A549 (cell line): ENCODE measurements at regions not wholly inside any gene's neighbourhood (a gene's known extent, or its start where the extent isn't known, plus 50 kb on each side); places are given as distances from the start of the nearest gene placed in this dataset.

Experiments
- ATAC-seq, 2 experiments: fragments of 200-7000 bp in 1 of 2; fragments of >200 bp in 1 of 2; cut with Nextera tagmentation in 1 of 2; cut with Tn5 transposase in 1 of 2; 3 replicates each; pipeline versions ENCODE4 v1.8.0 to v1.9.1; 2018 to 2020; ENCODE audit warnings: mild to moderate bottlenecking in 1 of 2, moderate library complexity in 1 of 2
- CTCF ChIA-PET: fragments of 300-600 bp; sonication (Branson Sonifier 250); formaldehyde crosslinking; extraction: SDS; loops from one replicate; lab custom pipeline; 2021; ENCODE audit warnings: antibody characterized with exemption, inconsistent platforms; lab: Yijun Ruan, JAX
- POLR2A ChIA-PET: fragments of 350-600 bp; formaldehyde crosslinking; extraction: SDS; loops from one replicate; lab custom pipeline; 2021; ENCODE audit warnings: antibody characterized with exemption, inconsistent platforms; lab: Yijun Ruan, JAX
- DNase-seq, 2 experiments: peaks; one replicate each; pipeline versions ENCODE4 v3.0.0 to v3.0.0-alpha.2; 2011 to 2016; ENCODE audit warnings: low read depth in 1 of 2, low spot score in 1 of 2
- FAIRE-seq: peaks from 2 replicates; lab custom pipeline; 2011; peaks lifted over from hg19 to GRCh38; lab: Jason Lieb, UNC
- H3K27ac ChIP-seq, 2 experiments: fragments of >200 bp; sonication (Bioruptor Twin); formaldehyde crosslinking; 3 replicates each; pipeline ENCODE4 v1.5.1; 2016 to 2017
- H3K4me1 ChIP-seq: fragments of >200 bp; sonication (Bioruptor Twin); formaldehyde crosslinking; 3 replicates; pipeline ENCODE4 v1.6.1; 2016
- H3K4me2 ChIP-seq: fragments of >200 bp; sonication (Bioruptor Twin); formaldehyde crosslinking; 3 replicates; pipeline ENCODE4 v1.6.1; 2016
- H3K4me3 ChIP-seq: fragments of >200 bp; sonication (Bioruptor Twin); formaldehyde crosslinking; 3 replicates; pipeline ENCODE4 v1.5.1; 2016
- H3K9me3 ChIP-seq: fragments of >200 bp; sonication (Bioruptor Twin); formaldehyde crosslinking; 3 replicates; pipeline ENCODE4 v1.6.1; 2016
- BCL3 ChIP-seq: fragments of >200 bp; sonication (Bioruptor Twin); formaldehyde crosslinking; IDR thresholded peaks from 3 replicates; pipeline ENCODE4 v1.6.1; 2016
- CHD4 ChIP-seq: fragments of 200-600 bp; sonication (generic); IDR thresholded peaks from 2 replicates; pipeline ENCODE4 v1.6.1; 2016; ENCODE audit warnings: antibody characterized with exemption, mild to moderate bottlenecking, borderline replicate concordance
- EHMT2 ChIP-seq: fragments of 200-600 bp; sonication (generic); IDR thresholded peaks from 2 replicates; pipeline ENCODE4 v1.6.1; 2016; ENCODE audit warnings: antibody characterized with exemption, low read depth, mild to moderate bottlenecking, moderate library complexity
- ELK1 ChIP-seq: fragments of 150-350 bp; IDR thresholded peaks from 2 replicates; pipeline ENCODE4 v1.6.1; 2014; ENCODE audit warnings: low read depth, mild to moderate bottlenecking, low read length
- EP300 ChIP-seq, 2 experiments: fragments of >200 bp; sonication (Bioruptor Twin); formaldehyde crosslinking; IDR thresholded peaks; 2 replicates in 1 of 2; 3 replicates in 1 of 2; pipeline ENCODE4 v1.6.1; 2016 to 2017
- ESRRA ChIP-seq: fragments of 150-350 bp; IDR thresholded peaks from 2 replicates; pipeline ENCODE4 v1.6.1; 2014; ENCODE audit warnings: mild to moderate bottlenecking, low read length, borderline replicate concordance
- FOSB ChIP-seq: fragments of 250-450 bp; sonication (Bioruptor Pico); IDR thresholded peaks from 2 replicates; pipeline ENCODE4 v1.5.0; 2020; ENCODE audit warnings: mild to moderate bottlenecking, moderate library complexity
- FOXS1 ChIP-seq: fragments of 250-450 bp; sonication (Bioruptor Pico); IDR thresholded peaks from 2 replicates; pipeline ENCODE4 v1.5.0; 2020; ENCODE audit warnings: mild to moderate bottlenecking, moderate library complexity
- GATA3 ChIP-seq: IDR thresholded peaks from 2 replicates; pipeline ENCODE4 v1.6.1; 2012; ENCODE audit warnings: borderline replicate concordance
- HMGXB4 ChIP-seq: fragments of 250-450 bp; sonication (Bioruptor Pico); IDR thresholded peaks from 2 replicates; pipeline ENCODE4 v1.5.0; 2021; ENCODE audit warnings: mild to moderate bottlenecking, moderate library complexity, borderline replicate concordance
- HOXB13 ChIP-seq: fragments of 250-450 bp; sonication (Bioruptor Pico); IDR thresholded peaks from 2 replicates; pipeline ENCODE4 v1.5.0; 2020; ENCODE audit warnings: low read depth, mild to moderate bottlenecking, moderate library complexity
- HOXB5 ChIP-seq: fragments of 250-450 bp; sonication (Bioruptor Pico); IDR thresholded peaks from 2 replicates; pipeline ENCODE4 v1.5.0; 2020; ENCODE audit warnings: mild to moderate bottlenecking, moderate library complexity
- KDM1A ChIP-seq: fragments of 200-600 bp; sonication (generic); IDR thresholded peaks from 2 replicates; pipeline ENCODE4 v1.6.1; 2016; ENCODE audit warnings: low read depth, mild to moderate bottlenecking
- MYC ChIP-seq: IDR thresholded peaks from 2 replicates; pipeline ENCODE4 v1.6.1; 2012; ENCODE audit warnings: mild to moderate bottlenecking, inconsistent platforms, low read length, improper control_type of control experiment, borderline replicate concordance
- NR3C1 ChIP-seq: fragments of >200 bp; sonication (Bioruptor Twin); formaldehyde crosslinking; IDR thresholded peaks from 3 replicates; pipeline ENCODE4 v1.6.1; 2017
- PBX3 ChIP-seq: IDR thresholded peaks from 2 replicates; pipeline ENCODE4 v1.6.1; 2012
- PHF8 ChIP-seq: fragments of 200-600 bp; sonication (generic); IDR thresholded peaks from 2 replicates; pipeline ENCODE4 v1.6.1; 2016; ENCODE audit warnings: low read depth, mild to moderate bottlenecking, antibody characterized with exemption, moderate library complexity, borderline replicate concordance
- RAD21 ChIP-seq, 2 experiments: fragments of >200 bp in 1 of 2; sonication (Bioruptor Twin) in 1 of 2; formaldehyde crosslinking in 1 of 2; IDR thresholded peaks in 1 of 2; conservative IDR thresholded peaks in 1 of 2; 2 replicates in 1 of 2; 3 replicates in 1 of 2; pipeline ENCODE4 v1.6.1; 2012 to 2018; ENCODE audit warnings: inconsistent platforms in 1 of 2
- RARB ChIP-seq: fragments of 250-450 bp; sonication (Bioruptor Pico); IDR thresholded peaks from 2 replicates; pipeline ENCODE4 v1.8.0; 2021; ENCODE audit warnings: mild to moderate bottlenecking, moderate library complexity
- RFX5 ChIP-seq: fragments of 450-650 bp; IDR thresholded peaks from 2 replicates; pipeline ENCODE4 v1.7.1; 2014; ENCODE audit warnings: antibody characterized with exemption, mild to moderate bottlenecking, moderate library complexity
- SMC3 ChIP-seq: fragments of >200 bp; sonication (Bioruptor Twin); formaldehyde crosslinking; IDR thresholded peaks from 3 replicates; pipeline ENCODE4 v1.6.1; 2018; ENCODE audit warnings: inconsistent platforms
- TFCP2L1 ChIP-seq: fragments of 250-450 bp; sonication (Bioruptor Pico); IDR thresholded peaks from 2 replicates; pipeline ENCODE4 v1.5.0; 2021; ENCODE audit warnings: mild to moderate bottlenecking
- ZFP36 ChIP-seq: fragments of 450-650 bp; IDR thresholded peaks from 2 replicates; pipeline ENCODE4 v1.6.1; 2014; ENCODE audit warnings: borderline replicate concordance; ENCODE audit not compliant: partially characterized antibody
- ZNF302 ChIP-seq: fragments of 250-450 bp; sonication (Bioruptor Pico); IDR thresholded peaks from 2 replicates; pipeline ENCODE4 v1.9.0; 2021; ENCODE audit warnings: inconsistent platforms, mild to moderate bottlenecking, moderate library complexity
- ZSCAN20 ChIP-seq: fragments of 250-450 bp; sonication (Bioruptor Pico); IDR thresholded peaks from 2 replicates; pipeline ENCODE4 v1.8.0; 2022; ENCODE audit warnings: mild to moderate bottlenecking, moderate library complexity
- WGBS: methylation state at CpG from one replicate; pipeline ENCODE4 v1.1.6; 2017; ENCODE audit errors: missing lambda C conversion rate; 5-methylcytosine and 5-hydroxymethylcytosine counted together

- ChIA-PET CTCF (no interaction called here), POLR2A (no interaction called here)
- Histone ChIP-seq H3K4me3 (no peak overlapping the region), H3K4me2 (no peak overlapping the region), H3K27ac (no peak overlapping the region), H3K4me1 (no peaks in the 10 kb centered on the region), H3K9me3 (no peaks in the 10 kb centered on the region)
- WGBS = 0% methylated on average over 1 of the region's 1 CpG
- ATAC-seq = no peak
- no peak for TF ChIP-seq ZSCAN20 (CRISPR knock-in tag)
- no peak for TF ChIP-seq PHF8
- TF ChIP-seq HOXB5 = no peak
- TF ChIP-seq KDM1A = no peak
- TF ChIP-seq TFCP2L1 = no peak
- TF ChIP-seq ZNF302 (CRISPR knock-in tag) = no peak
- TF ChIP-seq ESRRA = no peak
- FAIRE-seq = no peak
- no peak for DNase-seq
These were observed 634.5 kb downstream of the LTN1 start for GRCh38 chr21:28358170-28358569.

- TF ChIP-seq ZFP36 = no peak
- no peak for TF ChIP-seq MYC
- no peak for TF ChIP-seq HOXB5
- no peak for TF ChIP-seq SMC3
- no peak for TF ChIP-seq NR3C1
- TF ChIP-seq EHMT2 = no peak
- no peak for TF ChIP-seq FOSB (CRISPR knock-in tag)
- WGBS = 39% methylated on average over 3 of the region's 3 CpGs
These were observed 634.9 kb downstream of the LTN1 start for GRCh38 chr21:28357743-28358142.

GRCh38 chr21:28356422-28356821 lies 636.3 kb downstream of the LTN1 start:
- no peak for FAIRE-seq
- no peaks in the 10 kb centered on the region for H3K9me3 ChIP-seq
- POLR2A ChIA-PET = no interaction called here
- TF ChIP-seq PBX3 = no peak
- no peak for TF ChIP-seq FOXS1 (CRISPR knock-in tag)
- TF ChIP-seq CHD4 = no peak
- TF ChIP-seq BCL3 = no peak
- TF ChIP-seq ELK1 = no peak
- no peak for TF ChIP-seq RFX5
- TF ChIP-seq HMGXB4 = no peak
- TF ChIP-seq EP300 (IDR thresholded peaks at IDR 0.05) = no peak
- TF ChIP-seq HOXB13 = no peak
- TF ChIP-seq RAD21 (conservative IDR thresholded peaks at IDR 0.05 in 1 of 2, IDR thresholded peaks at IDR 0.05 in 1 of 2) = no peak
- no peak for TF ChIP-seq GATA3
- no peak for TF ChIP-seq RARB
- DNase-seq = no peak
- no peak for ATAC-seq
- H3K4me2 ChIP-seq = no peak overlapping the region
- H3K4me1 ChIP-seq = no peaks in the 10 kb centered on the region
- no peak overlapping the region for H3K27ac ChIP-seq
- WGBS = 10% methylated on average over 2 of the region's 2 CpGs
- no peak overlapping the region for H3K4me3 ChIP-seq
- CTCF ChIA-PET = no interaction called here

More at GRCh38 chr21:28357743-28358142, 634.9 kb downstream of the LTN1 start:
- ATAC-seq (no peak), FAIRE-seq (no peak), DNase-seq (no peak)
- H3K4me3 ChIP-seq = no peak overlapping the region
- H3K4me2 ChIP-seq = no peak overlapping the region
- ChIA-PET CTCF (no interaction called here), POLR2A (no interaction called here)
- H3K4me1 ChIP-seq = no peaks in the 10 kb centered on the region
- H3K9me3 ChIP-seq = no peaks in the 10 kb centered on the region
- no peak overlapping the region for H3K27ac ChIP-seq
